HEK293 (cell line): ENCODE measurements at regions not wholly inside any gene's neighbourhood (a gene's known extent, or its start where the extent isn't known, plus 50 kb on each side); places are given as distances from the start of the nearest gene placed in this dataset.
A peak's percentile ranks its signal among the peaks of the same experiment; 100 is the strongest.

Experiments used
- CTCF ChIA-PET: fragments of 350-600 bp; formaldehyde crosslinking; extraction: SDS; loops from one replicate; lab custom pipeline; 2021; ENCODE audit warnings: antibody characterized with exemption; lab: Yijun Ruan, JAX
- POLR2A ChIA-PET: fragments of 300-600 bp; formaldehyde crosslinking; extraction: SDS; loops from one replicate; lab custom pipeline; 2020; ENCODE audit warnings: antibody characterized with exemption, inconsistent platforms; lab: Yijun Ruan, JAX
- H3K27ac ChIP-seq: fragments of 200-500 bp; sonication (Bioruptor generic); 2 replicates; pipeline ENCODE4 v1.5.1; 2014; ENCODE audit warnings: low read depth, low read length, control low read depth, inconsistent platforms; ENCODE audit errors: extremely low read depth
- H3K36me3 ChIP-seq, 2 experiments: fragments of 200-500 bp in 1 of 2; sonication (Bioruptor generic) in 1 of 2; 1 replicate in 1 of 2; 2 replicates in 1 of 2; pipeline ENCODE4 v1.5.1; 2014 to 2017; ENCODE audit warnings: inconsistent platforms in 2 of 2, low read length in 2 of 2; ENCODE audit not compliant: control insufficient read depth in 2 of 2, insufficient read depth in 1 of 2
- H3K4me1 ChIP-seq: fragments of 200-500 bp; sonication (Bioruptor generic); 2 replicates; pipeline ENCODE4 v1.5.1; 2014; ENCODE audit warnings: mild to moderate bottlenecking, low read length, inconsistent platforms; ENCODE audit not compliant: control insufficient read depth, insufficient read depth
- H3K4me3 ChIP-seq: 2 replicates; pipeline ENCODE4 v1.5.1; 2011; ENCODE audit warnings: low read depth, mild to moderate bottlenecking, control low read depth, low read length, moderate library complexity
- H3K9me3 ChIP-seq: fragments of 200-500 bp; sonication (Bioruptor generic); 2 replicates; pipeline ENCODE4 v1.5.1; 2014; ENCODE audit warnings: low read depth, low read length, inconsistent platforms; ENCODE audit not compliant: control insufficient read depth, insufficient read depth
- HOXC10 ChIP-seq: sonication (generic); formaldehyde crosslinking; IDR thresholded peaks from 2 replicates; pipeline ENCODE4 v1.8.1; 2023; ENCODE audit warnings: mild to moderate bottlenecking, missing genetic modification reagents
- OVOL3 ChIP-seq: fragments of 450-650 bp; formaldehyde crosslinking; IDR thresholded peaks from 2 replicates; pipeline ENCODE4 v1.5.1; 2016; ENCODE audit warnings: missing biosample characterization, missing genetic modification characterization
- PRDM10 ChIP-seq: fragments of 450-650 bp; formaldehyde crosslinking; IDR thresholded peaks from 2 replicates; pipeline ENCODE4 v1.5.1; 2016; ENCODE audit warnings: missing biosample characterization, missing genetic modification characterization
- REST ChIP-seq: fragments of 450-650 bp; formaldehyde crosslinking; IDR thresholded peaks from 2 replicates; pipeline ENCODE4 v1.5.1; 2016; ENCODE audit warnings: missing biosample characterization, missing genetic modification characterization
- SCRT1 ChIP-seq: fragments of 450-650 bp; formaldehyde crosslinking; IDR thresholded peaks from 2 replicates; pipeline ENCODE4 v1.5.1; 2016; ENCODE audit warnings: missing biosample characterization, missing genetic modification characterization, borderline replicate concordance
- SCRT2 ChIP-seq: fragments of 450-650 bp; formaldehyde crosslinking; IDR thresholded peaks from 2 replicates; pipeline ENCODE4 v1.5.1; 2016; ENCODE audit warnings: missing biosample characterization, missing genetic modification characterization
- ZBTB26 ChIP-seq: fragments of 450-650 bp; formaldehyde crosslinking; optimal IDR thresholded peaks from 2 replicates; pipeline ENCODE3; 2016; ENCODE audit warnings: missing biosample characterization, mild to moderate bottlenecking, missing genetic modification characterization
- ZNF155 ChIP-seq: fragments of 450-650 bp; formaldehyde crosslinking; IDR thresholded peaks from 2 replicates; pipeline ENCODE4 v1.5.1; 2016; ENCODE audit warnings: missing biosample characterization, missing genetic modification characterization
- ZNF175 ChIP-seq: fragments of 450-650 bp; formaldehyde crosslinking; IDR thresholded peaks from 2 replicates; pipeline ENCODE4 v1.5.1; 2016; ENCODE audit warnings: missing biosample characterization, missing genetic modification characterization
- ZNF211 ChIP-seq: fragments of 450-650 bp; formaldehyde crosslinking; IDR thresholded peaks from 2 replicates; pipeline ENCODE4 v1.5.1; 2016; ENCODE audit warnings: low read depth, missing biosample characterization, missing genetic modification characterization
- ZNF23 ChIP-seq: fragments of 450-650 bp; formaldehyde crosslinking; IDR thresholded peaks from 2 replicates; pipeline ENCODE4 v1.5.1; 2016; ENCODE audit warnings: missing biosample characterization, missing genetic modification characterization, borderline replicate concordance
- ZNF239 ChIP-seq: fragments of 450-650 bp; formaldehyde crosslinking; IDR thresholded peaks from 2 replicates; pipeline ENCODE4 v1.5.1; 2016; ENCODE audit warnings: missing biosample characterization, missing genetic modification characterization
- ZNF266 ChIP-seq: fragments of 450-650 bp; formaldehyde crosslinking; IDR thresholded peaks from 2 replicates; pipeline ENCODE4 v1.5.1; 2016; ENCODE audit warnings: missing biosample characterization, missing genetic modification characterization, low read depth
- ZNF48 ChIP-seq: fragments of 450-650 bp; formaldehyde crosslinking; IDR thresholded peaks from 2 replicates; pipeline ENCODE4 v1.5.1; 2016; ENCODE audit warnings: missing biosample characterization, missing genetic modification characterization
- ZNF600 ChIP-seq: fragments of 450-650 bp; formaldehyde crosslinking; IDR thresholded peaks from 2 replicates; pipeline ENCODE4 v1.5.1; 2016; ENCODE audit warnings: missing biosample characterization, missing genetic modification characterization
- ZNF664 ChIP-seq: fragments of 450-650 bp; formaldehyde crosslinking; IDR thresholded peaks from 2 replicates; pipeline ENCODE4 v1.5.1; 2016; ENCODE audit warnings: missing biosample characterization, missing genetic modification characterization

GRCh38 chr12:115870021-115870420, 407.5 kb downstream of the MED13L start:
- no peaks in the 10 kb centered on the region for H3K36me3 ChIP-seq
- no peak overlapping the region for H3K4me3 ChIP-seq
- POLR2A ChIA-PET, result interaction anchor here (0.6 kb wide), 1 partner anchor 121 kb away, joined by 3 read pairs; no protein-coding TSS in a partner anchor
- H3K9me3 ChIP-seq, result no peaks in the 10 kb centered on the region
- H3K27ac ChIP-seq, result no peak overlapping the region
- TF ChIP-seq ZNF239 (tag by site-specific recombination), result no peak
- no peak for TF ChIP-seq ZNF155 (tag by site-specific recombination)
- no peak for TF ChIP-seq SCRT1 (tag by site-specific recombination)
- no peak for TF ChIP-seq ZNF664
- no peak for TF ChIP-seq ZNF600 (tag by site-specific recombination)
- H3K4me1 ChIP-seq, result no peaks in the 10 kb centered on the region
- CTCF ChIA-PET, result interaction anchor here (0.6 to 2.0 kb wide), 4 partner anchors 7 to 919 kb away, joined by 3 to 16 read pairs (median 4); no protein-coding TSS in a partner anchor

- POLR2A ChIA-PET, result interaction anchor here (0.6 kb wide), 1 partner anchor 121 kb away, joined by 3 read pairs; no protein-coding TSS in a partner anchor
- Histone ChIP-seq H3K36me3 (no peaks in the 10 kb centered on the region), H3K9me3 (no peaks in the 10 kb centered on the region), H3K4me1 (no peaks in the 10 kb centered on the region), H3K4me3 (no peak overlapping the region), H3K27ac (no peak overlapping the region)
- TF ChIP-seq ZNF211 (tag by site-specific recombination), result no peak
- CTCF ChIA-PET, result interaction anchor here (0.6 to 1.5 kb wide), 2 partner anchors 13 to 48 kb away, joined by 3 to 5 read pairs; no protein-coding TSS in a partner anchor
Measured at GRCh38 chr12:115869604-115870003, 407.9 kb downstream of the MED13L start.

GRCh38 chr12:115868624-115869023, 408.9 kb downstream of the MED13L start:
- Histone ChIP-seq H3K27ac (no peak overlapping the region), H3K4me3 (no peak overlapping the region), H3K4me1 (no peaks in the 10 kb centered on the region), H3K36me3 (no peaks in the 10 kb centered on the region), H3K9me3 (no peaks in the 10 kb centered on the region)
- POLR2A ChIA-PET, result no interaction called here
- CTCF ChIA-PET, result interaction anchor here (0.7 to 2.8 kb wide), 3 partner anchors 49 to 1207 kb away, joined by 3 to 15 read pairs (median 5); no protein-coding TSS in a partner anchor
- no peak for TF ChIP-seq ZNF175
- no peak for TF ChIP-seq OVOL3 (tag by site-specific recombination)
- TF ChIP-seq ZNF48 (tag by site-specific recombination), result no peak
- TF ChIP-seq ZBTB26 (tag by site-specific recombination), result no peak
- TF ChIP-seq PRDM10 (tag by site-specific recombination), result no peak
- TF ChIP-seq HOXC10 (CRISPR knock-in tag), result no peak
- TF ChIP-seq SCRT2 (tag by site-specific recombination), result 0 out of 2 replicates have a peak, but pooled peaks have one; percentile 22

GRCh38 chr12:115867854-115868253, 409.6 kb downstream of the MED13L start:
- Histone ChIP-seq H3K36me3 (no peaks in the 10 kb centered on the region), H3K4me1 (no peaks in the 10 kb centered on the region), H3K4me3 (no peak overlapping the region), H3K27ac (no peak overlapping the region), H3K9me3 (no peaks in the 10 kb centered on the region)
- TF ChIP-seq ZNF23 (tag by site-specific recombination) (no peak), REST (no peak), ZNF266 (tag by site-specific recombination) (no peak)
- POLR2A ChIA-PET, result no interaction called here
- CTCF ChIA-PET, result interaction anchor here (0.6 to 2.8 kb wide), 4 partner anchors 45 to 1206 kb away, joined by 3 to 15 read pairs (median 4); no protein-coding TSS in a partner anchor
